GM21576 (cell line): ENCODE measurements at regions not wholly inside any gene's neighbourhood (a gene's known extent, or its start where the extent isn't known, plus 50 kb on each side); places are given as distances from the start of the nearest gene placed in this dataset.

Source experiments
- ATAC-seq: cut with Tn5 transposase; IDR thresholded peaks from one replicate; pipeline ENCODE4 v1.9.1; 2021; ENCODE audit warnings: mild to moderate bottlenecking, moderate library complexity; ENCODE audit not compliant: unreplicated experiment

- no peak for ATAC-seq
Observed at GRCh38 chr5:130278136-130278535, 373.9 kb downstream of the CHSY3 start.

- ATAC-seq: no peak
Observed at GRCh38 chr5:130277522-130277921, 373.3 kb downstream of the CHSY3 start.

DNA sequence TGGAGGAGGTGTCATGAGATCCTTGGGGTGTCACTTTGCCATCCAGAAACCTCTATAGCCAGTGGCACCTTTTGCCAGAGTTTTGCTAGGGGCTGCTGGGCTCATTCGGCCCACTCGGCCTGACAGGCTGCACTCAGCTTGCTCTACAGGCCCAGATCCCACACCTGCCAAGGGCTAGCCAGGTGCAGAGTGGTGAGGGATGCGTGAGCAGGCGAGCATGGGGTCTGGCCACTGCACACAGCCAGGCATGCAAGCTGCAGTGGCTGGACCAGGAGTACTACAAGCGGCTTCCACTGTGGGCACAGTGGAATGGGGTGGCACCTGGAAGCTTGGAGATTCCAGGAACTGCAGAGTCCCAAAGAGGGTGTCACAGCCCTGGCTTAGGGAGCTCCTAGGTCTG lies 372.7 kb downstream of the CHSY3 start:
- ATAC-seq: no peak

GRCh38 chr5:130272837-130273236 lies 368.6 kb downstream of the CHSY3 start:
- no peak for ATAC-seq

DNA sequence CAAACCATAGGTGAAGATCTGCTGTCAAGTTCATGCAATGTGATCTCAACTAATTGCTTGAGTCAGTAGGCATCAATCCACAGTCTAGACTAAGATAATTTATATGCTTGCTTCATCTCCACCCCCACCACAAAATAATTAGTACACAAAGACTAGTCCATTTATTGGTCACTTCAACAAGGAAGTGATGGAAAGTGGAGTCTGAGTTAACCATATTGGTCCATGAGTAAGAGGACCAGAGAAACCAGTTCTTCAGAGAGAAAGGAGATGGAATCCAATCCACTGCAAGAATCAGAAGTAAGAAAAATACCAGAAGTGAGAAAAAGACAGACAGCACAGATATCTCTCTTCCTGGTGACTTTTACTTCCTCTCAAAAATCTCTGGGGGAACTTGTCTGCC lies 366.5 kb downstream of the CHSY3 start:
- no peak for ATAC-seq

DNA sequence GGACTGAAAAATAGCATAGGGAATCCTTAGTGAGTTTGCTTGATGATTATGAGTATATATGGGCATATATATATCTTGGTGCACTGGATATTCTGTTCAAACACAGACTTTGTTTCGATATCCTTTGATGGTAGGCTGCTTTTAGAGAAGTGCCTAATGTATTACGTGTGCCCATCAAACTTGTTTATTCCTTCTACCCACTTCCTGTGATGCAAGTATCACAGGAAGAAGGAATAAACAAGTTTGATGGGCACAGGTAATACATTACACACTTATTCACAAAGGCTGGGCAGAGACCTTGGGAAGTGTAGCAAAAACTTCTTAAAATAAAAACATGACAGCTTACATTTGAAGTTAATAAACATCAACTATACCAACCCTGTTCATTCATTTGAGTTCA lies 364.2 kb downstream of the CHSY3 start:
- no peak for ATAC-seq

- ATAC-seq: no peak
Observed at GRCh38 chr5:130267926-130268325, 363.7 kb downstream of the CHSY3 start.

DNA sequence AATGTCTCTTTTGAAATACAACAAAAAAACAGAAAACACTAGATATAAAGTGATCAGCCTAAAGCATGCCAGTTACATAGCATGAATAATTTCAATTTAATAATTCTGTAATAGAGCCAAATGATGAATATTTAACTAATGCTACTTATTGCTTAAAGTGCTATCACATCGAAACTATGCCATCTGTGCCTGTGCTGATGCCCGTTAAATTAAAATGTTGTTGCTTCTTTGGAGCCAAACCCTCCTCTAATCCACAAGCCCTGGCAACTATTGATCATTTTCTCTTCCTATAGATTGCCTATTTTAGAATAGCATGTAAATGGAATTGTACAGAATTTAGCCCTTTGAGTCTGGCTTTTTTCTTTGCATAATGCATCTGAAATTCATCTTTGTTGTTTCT lies 356.2 kb downstream of the CHSY3 start:
- ATAC-seq: no peak

- ATAC-seq: no peak
Observed at GRCh38 chr5:130251931-130252330, 347.7 kb downstream of the CHSY3 start.

- ATAC-seq: no peak
Observed at GRCh38 chr5:130243641-130244040, 339.4 kb downstream of the CHSY3 start.

GRCh38 chr5:130237721-130238120 lies 333.5 kb downstream of the CHSY3 start:
- no peak for ATAC-seq
